Gastroesophageal sphincter (tissue), 4 donors: ENCODE measurements at regions not wholly inside any gene's neighbourhood (a gene's known extent, or its start where the extent isn't known, plus 50 kb on each side); places are given as distances from the start of the nearest gene placed in this dataset.

Experiments used
- ATAC-seq: fragments of 150-250 bp; one replicate; pipeline ENCODE4 v1.9.1; 2016; ENCODE audit warnings: mild to moderate bottlenecking, moderate library complexity
- H3K27ac ChIP-seq, 4 donors: fragments of 200-600 bp; sonication (generic) in 3 of 4; 1 replicate in 3 of 4; 2 replicates in 1 of 4; pipeline ENCODE4 v1.5.1; 2016 to 2019
- H3K27me3 ChIP-seq: fragments of 200-600 bp; sonication (generic); one replicate; pipeline ENCODE4 v1.5.1; 2019
- H3K36me3 ChIP-seq, 2 donors: fragments of 200-600 bp; sonication (generic); one replicate each; pipeline ENCODE4 v1.5.1; 2019; ENCODE audit warnings: control low read depth in 1 of 2
- H3K4me1 ChIP-seq, 3 donors: fragments of 200-600 bp; sonication (generic); 1 replicate in 2 of 3; 2 replicates in 1 of 3; pipeline ENCODE4 v1.5.1; 2016 to 2019; ENCODE audit warnings: control low read depth in 2 of 3
- H3K4me3 ChIP-seq, 2 donors: fragments of 200-600 bp; sonication (generic); one replicate each; pipeline ENCODE4 v1.5.1; 2019; ENCODE audit warnings: mild to moderate bottlenecking in 1 of 2, moderate library complexity in 1 of 2
- H3K9me3 ChIP-seq, 3 donors: fragments of 200-600 bp; sonication (generic); one replicate each; pipeline ENCODE4 v1.5.1; 2017 to 2019; ENCODE audit warnings: control low read depth in 2 of 3
- CTCF ChIP-seq, 4 experiments: fragments of 200-600 bp in 2 of 4; fragments of 450-650 bp in 2 of 4; sonication (generic) in 1 of 4; IDR thresholded peaks; one replicate each; pipeline ENCODE4 v1.5.1; 2017 to 2019; ENCODE audit warnings: antibody characterized with exemption in 4 of 4, mild to moderate bottlenecking in 2 of 4, moderate library complexity in 2 of 4
- EP300 ChIP-seq: sonication (generic); formaldehyde crosslinking; IDR thresholded peaks from one replicate; pipeline ENCODE4 v1.6.1; 2017; ENCODE audit warnings: antibody characterized with exemption, mild to moderate bottlenecking
- POLR2A ChIP-seq, 2 donors: fragments of 450-650 bp; IDR thresholded peaks; one replicate each; pipeline ENCODE4 v1.6.1; 2017; ENCODE audit warnings: antibody characterized with exemption in 2 of 2, mild to moderate bottlenecking in 2 of 2, moderate library complexity in 1 of 2
- POLR2AphosphoS5 ChIP-seq: sonication (generic); formaldehyde crosslinking; IDR thresholded peaks from one replicate; pipeline ENCODE4 v1.6.1; 2017; ENCODE audit warnings: antibody characterized with exemption
- WGBS, 2 donors: methylation state at CpG; one replicate each; pipeline ENCODE4 v1.1.5; 2018; ENCODE audit warnings: low coverage in 1 of 2; 5-methylcytosine and 5-hydroxymethylcytosine counted together

GRCh38 chr1:55741516-55741915, 526.4 kb upstream of the USP24 start:
- Histone ChIP-seq H3K36me3 (no peaks in the 10 kb centered on the region), H3K27ac (no peak overlapping the region), H3K4me1 (no peaks in the 10 kb centered on the region), H3K4me3 (no peak overlapping the region), H3K9me3 (peaks cover 0 to under 1% (median 0%) of the 10 kb centered on the region in 3 donors), H3K27me3 (no peaks in the 10 kb centered on the region)
- ATAC-seq: peak; percentile 28
- 43% methylated on average over 1 of the region's 1 CpG; no CpG with 5 or more reads in 1 of the 2 donors for WGBS, 2 donors
- no peak for TF ChIP-seq EP300
- no peak for TF ChIP-seq POLR2A (IDR thresholded peaks at IDR 0.05)
- peak; percentile 53 for TF ChIP-seq POLR2AphosphoS5
- TF ChIP-seq CTCF (IDR thresholded peaks at IDR 0.05): peak in 1 of 4 experiments; percentile 8

- Histone ChIP-seq H3K4me1 (no peaks in the 10 kb centered on the region), H3K9me3 (no peaks in the 10 kb centered on the region), H3K27me3 (no peaks in the 10 kb centered on the region), H3K4me3 (no peak overlapping the region), H3K27ac (no peak overlapping the region), H3K36me3 (no peaks in the 10 kb centered on the region)
- TF ChIP-seq CTCF (IDR thresholded peaks at IDR 0.05) (no peak), POLR2A (IDR thresholded peaks at IDR 0.05) (no peak), POLR2AphosphoS5 (no peak), EP300 (no peak)
- ATAC-seq: no peak
Observed at GRCh38 chr1:55735106-55735505, 519.9 kb upstream of the USP24 start.

- Histone ChIP-seq H3K27me3 (no peaks in the 10 kb centered on the region), H3K4me1 (peaks cover 0 to 28% (median 0%) of the 10 kb centered on the region in 3 donors), H3K27ac (no peak overlapping the region), H3K36me3 (no peaks in the 10 kb centered on the region), H3K4me3 (no peak overlapping the region), H3K9me3 (no peaks in the 10 kb centered on the region)
- 90% methylated on average over 1 of the region's 3 CpGs; no CpG with 5 or more reads in 1 of the 2 donors for WGBS, 2 donors
- TF ChIP-seq POLR2AphosphoS5: no peak
- no peak for TF ChIP-seq EP300
- TF ChIP-seq POLR2A (IDR thresholded peaks at IDR 0.05): no peak
- TF ChIP-seq CTCF (IDR thresholded peaks at IDR 0.05): no peak
- no peak for ATAC-seq
Observed at GRCh38 chr1:55726994-55727393, 511.8 kb upstream of the USP24 start.

GRCh38 chr1:55725378-55725777, 510.2 kb upstream of the USP24 start:
- TF ChIP-seq POLR2AphosphoS5: peak; percentile 57
- TF ChIP-seq CTCF (IDR thresholded peaks at IDR 0.05): no peak
- TF ChIP-seq EP300: no peak
- no peak for TF ChIP-seq POLR2A (IDR thresholded peaks at IDR 0.05)
- 33 to 37% methylated on average over 1 of the region's 1 CpG for WGBS, 2 donors
- H3K4me1 ChIP-seq: peaks cover 0 to 35% (median 1%) of the 10 kb centered on the region in 3 donors
- H3K27ac ChIP-seq: no peak overlapping the region
- no peaks in the 10 kb centered on the region for H3K27me3 ChIP-seq
- H3K9me3 ChIP-seq: no peaks in the 10 kb centered on the region
- no peak overlapping the region for H3K4me3 ChIP-seq
- no peaks in the 10 kb centered on the region for H3K36me3 ChIP-seq
- no peak for ATAC-seq

- peaks cover under 1 to 42% (median 8%) of the 10 kb centered on the region in 3 donors for H3K4me1 ChIP-seq
- no peaks in the 10 kb centered on the region for H3K9me3 ChIP-seq
- 88 to 93% methylated on average over 5 to 6 of the region's 7 CpGs for WGBS, 2 donors
- H3K27ac ChIP-seq: no peak overlapping the region
- no peaks in the 10 kb centered on the region for H3K27me3 ChIP-seq
- peak; percentile 35 for ATAC-seq
- H3K36me3 ChIP-seq: no peaks in the 10 kb centered on the region
- no peak for TF ChIP-seq EP300
- peak; percentile 28 for TF ChIP-seq POLR2AphosphoS5
- H3K4me3 ChIP-seq: no peak overlapping the region
Observed at GRCh38 chr1:55724551-55725325, 509.6 kb upstream of the USP24 start.
